ENCODE measurements at regions not wholly inside any gene's neighbourhood (a gene's known extent, or its start where the extent isn't known, plus 50 kb on each side); places are given as distances from the start of the nearest gene placed in this dataset.

DNA sequence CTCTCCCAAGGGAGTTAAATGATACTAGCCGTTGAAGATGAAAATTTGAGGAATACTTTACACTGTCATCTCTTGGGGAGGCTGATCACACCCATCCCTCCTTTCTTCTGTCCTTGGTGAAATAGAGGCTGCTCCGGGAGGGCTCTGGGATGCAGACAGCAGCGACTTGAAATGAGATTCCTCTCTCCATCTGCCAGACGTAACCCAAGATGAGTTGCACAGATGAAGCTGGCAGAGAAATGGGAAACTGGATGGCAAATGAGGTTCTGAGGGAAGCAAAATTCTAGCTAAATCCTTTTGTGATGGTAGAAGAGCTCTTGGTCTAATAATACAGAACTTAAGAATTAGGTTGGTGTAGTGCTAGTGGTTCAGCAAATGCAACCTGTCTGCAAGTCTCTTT, 201.4 kb downstream of the AASDH start:
- TF ChIP-seq, protein P1, sequence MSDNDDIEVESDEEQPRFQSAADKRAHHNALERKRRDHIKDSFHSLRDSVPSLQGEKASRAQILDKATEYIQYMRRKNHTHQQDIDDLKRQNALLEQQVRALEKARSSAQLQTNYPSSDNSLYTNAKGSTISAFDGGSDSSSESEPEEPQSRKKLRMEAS (IDR thresholded peaks at IDR 0.05; ENCODE audit: low read depth, low read length): no peak
- TF ChIP-seq, protein P2, sequence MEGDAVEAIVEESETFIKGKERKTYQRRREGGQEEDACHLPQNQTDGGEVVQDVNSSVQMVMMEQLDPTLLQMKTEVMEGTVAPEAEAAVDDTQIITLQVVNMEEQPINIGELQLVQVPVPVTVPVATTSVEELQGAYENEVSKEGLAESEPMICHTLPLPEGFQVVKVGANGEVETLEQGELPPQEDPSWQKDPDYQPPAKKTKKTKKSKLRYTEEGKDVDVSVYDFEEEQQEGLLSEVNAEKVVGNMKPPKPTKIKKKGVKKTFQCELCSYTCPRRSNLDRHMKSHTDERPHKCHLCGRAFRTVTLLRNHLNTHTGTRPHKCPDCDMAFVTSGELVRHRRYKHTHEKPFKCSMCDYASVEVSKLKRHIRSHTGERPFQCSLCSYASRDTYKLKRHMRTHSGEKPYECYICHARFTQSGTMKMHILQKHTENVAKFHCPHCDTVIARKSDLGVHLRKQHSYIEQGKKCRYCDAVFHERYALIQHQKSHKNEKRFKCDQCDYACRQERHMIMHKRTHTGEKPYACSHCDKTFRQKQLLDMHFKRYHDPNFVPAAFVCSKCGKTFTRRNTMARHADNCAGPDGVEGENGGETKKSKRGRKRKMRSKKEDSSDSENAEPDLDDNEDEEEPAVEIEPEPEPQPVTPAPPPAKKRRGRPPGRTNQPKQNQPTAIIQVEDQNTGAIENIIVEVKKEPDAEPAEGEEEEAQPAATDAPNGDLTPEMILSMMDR (IDR thresholded peaks at IDR 0.05; ENCODE audit: low read depth, low read length): no peak
- TF ChIP-seq POLR2A (IDR thresholded peaks at IDR 0.05; ENCODE audit: extremely low read depth, insufficient read length) (no peak), MYC (IDR thresholded peaks at IDR 0.05; ENCODE audit: low read depth, low read length) (no peak)
- no peak for DNase-seq (ENCODE audit: low read depth)

DNA sequence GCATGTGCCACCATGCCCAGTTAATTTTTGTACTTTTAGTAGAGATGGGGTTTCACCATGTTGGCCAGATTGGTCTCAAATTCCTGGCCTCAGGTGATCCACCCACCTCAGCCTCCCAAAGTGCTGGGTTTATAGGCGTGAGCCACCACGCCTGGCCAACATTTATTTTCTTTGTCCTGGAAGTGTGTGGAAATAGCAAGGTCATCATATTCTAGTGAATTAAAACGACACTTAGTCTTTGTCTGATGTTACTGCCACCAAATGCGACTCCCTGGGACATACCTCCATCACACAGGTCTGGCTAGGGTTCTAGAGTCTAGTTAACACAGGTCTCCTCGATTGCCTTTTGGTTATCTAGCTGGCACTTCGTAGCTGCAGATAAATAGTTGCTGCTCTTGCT, 203.1 kb downstream of the AASDH start:
- H3K4me3 ChIP-seq (ENCODE audit: low read depth, low read length): no peak overlapping the region
- TF ChIP-seq MYC (IDR thresholded peaks at IDR 0.05; ENCODE audit: low read depth, low read length) (no peak), POLR2A (IDR thresholded peaks at IDR 0.05; ENCODE audit: extremely low read depth, insufficient read length) (no peak)
- TF ChIP-seq, protein P1 (IDR thresholded peaks at IDR 0.05; ENCODE audit: low read depth, low read length): no peak
- TF ChIP-seq, protein P2 (IDR thresholded peaks at IDR 0.05; ENCODE audit: low read depth, low read length): no peak
- DNase-seq (ENCODE audit: low read depth): no peak

More for the DNA sequence above, 201.4 kb downstream of the AASDH start:
- H3K4me3 ChIP-seq (ENCODE audit: low read depth, low read length): no peak overlapping the region

DNA sequence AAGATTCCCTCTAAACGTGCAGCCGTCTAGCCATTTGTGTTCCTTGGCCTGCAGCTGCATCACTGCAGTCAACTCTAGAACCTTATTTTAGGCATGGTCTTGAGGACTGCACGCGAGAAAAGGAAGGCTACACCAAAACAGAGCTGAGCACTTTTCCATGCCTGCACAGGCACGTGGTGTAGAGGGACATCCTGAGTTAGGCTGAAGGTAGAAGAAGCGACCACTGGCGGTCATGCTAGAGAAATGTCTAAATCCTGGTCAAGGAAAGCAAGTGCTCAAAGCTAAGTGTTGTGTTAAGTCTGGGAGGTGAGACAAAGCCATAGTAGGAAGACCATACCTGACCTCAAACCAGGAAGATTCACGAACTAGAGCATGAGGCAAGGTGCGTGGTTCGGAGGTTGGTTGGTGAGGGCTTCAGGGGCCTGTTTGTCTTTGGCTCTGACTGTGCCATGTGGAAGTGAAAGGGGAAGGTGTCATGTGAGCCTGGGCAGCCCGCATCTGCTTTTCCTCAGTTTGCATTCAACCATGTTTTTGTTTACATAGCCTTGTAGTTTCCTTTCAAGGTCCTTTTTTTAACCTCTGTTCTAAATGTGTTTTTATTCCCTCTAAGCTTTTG, 203.8 kb downstream of the AASDH start:
- H3K4me3 ChIP-seq (ENCODE audit: low read depth, low read length): no peak overlapping the region
- peak; percentile 22 for DNase-seq (ENCODE audit: low read depth)

DNA sequence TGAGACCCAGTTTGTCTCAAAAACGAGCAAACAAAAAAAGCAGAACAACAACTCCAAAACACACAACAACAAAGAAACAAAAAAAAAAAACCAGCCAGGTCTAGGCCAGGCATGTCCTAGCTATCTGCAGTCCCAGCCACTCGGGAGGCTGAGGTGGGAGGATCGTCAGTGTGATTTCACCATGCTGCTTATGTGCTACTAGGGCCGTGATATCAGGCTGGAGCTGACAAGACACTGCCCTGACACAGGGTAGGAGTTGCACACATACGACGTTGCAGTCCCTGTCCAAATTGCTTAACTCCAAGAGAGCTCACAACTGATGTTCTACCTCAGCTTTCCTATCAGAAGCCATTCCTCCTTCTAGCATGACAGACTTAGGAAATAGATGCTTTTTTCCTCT, 204.9 kb downstream of the AASDH start:
- DNase-seq (ENCODE audit: low read depth): peak; percentile 80
- TF ChIP-seq, protein P2 (IDR thresholded peaks at IDR 0.05; ENCODE audit: low read depth, low read length): no peak
- TF ChIP-seq MYC (IDR thresholded peaks at IDR 0.05; ENCODE audit: low read depth, low read length) (no peak), POLR2A (IDR thresholded peaks at IDR 0.05; ENCODE audit: extremely low read depth, insufficient read length) (no peak)
- TF ChIP-seq, protein P1 (IDR thresholded peaks at IDR 0.05; ENCODE audit: low read depth, low read length): no peak
- H3K4me3 ChIP-seq (ENCODE audit: low read depth, low read length): no peak overlapping the region

More for the DNA sequence above, 203.8 kb downstream of the AASDH start:
- TF ChIP-seq, protein P1 (IDR thresholded peaks at IDR 0.05; ENCODE audit: low read depth, low read length): no peak

DNA sequence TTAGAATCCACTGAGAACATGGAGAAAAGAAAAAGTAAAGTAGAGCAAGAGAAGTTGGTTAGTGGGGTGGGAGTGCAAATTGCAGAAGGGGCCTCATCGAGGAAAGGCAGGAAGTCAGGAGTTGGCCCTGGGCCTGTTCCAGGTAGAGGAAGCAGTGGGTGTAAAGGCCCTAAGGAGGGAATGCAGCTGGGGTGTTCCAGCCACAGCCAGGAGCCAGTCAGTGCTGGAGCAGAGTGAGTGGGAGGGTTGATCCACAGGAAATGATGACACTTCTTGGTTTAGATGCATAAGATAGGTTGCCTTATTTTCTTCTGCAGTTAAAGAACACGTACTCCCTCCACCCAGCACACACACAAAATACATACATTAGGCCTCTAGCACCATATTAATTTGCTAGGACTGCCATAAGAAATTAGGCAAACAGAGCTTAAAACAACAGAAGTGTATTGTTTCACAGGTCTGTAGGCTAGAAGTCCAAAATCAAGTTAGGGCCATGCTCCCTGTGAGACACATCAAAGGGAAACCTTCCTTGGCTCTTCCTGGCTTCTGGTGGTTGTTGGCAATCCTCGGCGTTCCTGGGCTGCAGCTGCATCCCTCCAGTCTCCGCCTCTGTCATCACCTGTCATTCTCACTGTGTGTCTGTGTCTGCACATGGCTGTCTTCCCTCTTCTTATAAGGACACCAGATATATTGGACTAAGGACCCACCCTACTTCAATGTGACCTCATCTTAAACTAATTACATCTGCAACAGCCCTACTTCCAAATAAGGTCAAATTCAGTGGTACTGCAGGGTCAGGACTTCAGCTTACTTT, 205.9 kb downstream of the AASDH start:
- TF ChIP-seq MYC (IDR thresholded peaks at IDR 0.05; ENCODE audit: low read depth, low read length) (0 out of 2 replicates have a peak, but pooled peaks have one; percentile 10), POLR2A (IDR thresholded peaks at IDR 0.05; ENCODE audit: extremely low read depth, insufficient read length) (no peak)
- no peak overlapping the region for H3K4me3 ChIP-seq (ENCODE audit: low read depth, low read length)
- DNase-seq (ENCODE audit: low read depth): peak; percentile 92

DNA sequence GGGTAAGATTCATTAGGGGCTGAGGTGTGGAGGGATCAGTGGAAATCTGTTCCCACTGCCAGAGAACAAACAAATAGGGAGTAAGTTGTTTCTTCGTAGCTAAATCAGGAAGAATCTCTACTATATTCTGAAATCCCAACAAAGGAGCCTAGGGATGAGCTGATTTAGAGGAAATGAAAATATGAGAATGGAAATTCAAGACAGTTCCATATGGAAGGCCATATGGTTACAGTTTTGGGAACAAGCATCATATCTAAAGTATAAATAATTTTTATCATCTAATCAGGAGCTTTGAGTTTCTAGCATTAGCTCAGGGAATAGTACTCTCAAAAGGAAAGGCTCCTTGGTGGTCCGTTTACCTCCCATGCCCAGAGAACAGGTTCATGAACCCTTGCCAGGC, 218.2 kb downstream of the AASDH start:
- no peak for DNase-seq (ENCODE audit: low read depth)
- no peak overlapping the region for H3K4me3 ChIP-seq (ENCODE audit: low read depth, low read length)
- TF ChIP-seq, protein P2 (IDR thresholded peaks at IDR 0.05; ENCODE audit: low read depth, low read length): no peak
- TF ChIP-seq POLR2A (IDR thresholded peaks at IDR 0.05; ENCODE audit: extremely low read depth, insufficient read length): no peak
